ENCODE measurements at regions not wholly inside any gene's neighbourhood (a gene's known extent, or its start where the extent isn't known, plus 50 kb on each side); places are given as distances from the start of the nearest gene placed in this dataset.

DNA sequence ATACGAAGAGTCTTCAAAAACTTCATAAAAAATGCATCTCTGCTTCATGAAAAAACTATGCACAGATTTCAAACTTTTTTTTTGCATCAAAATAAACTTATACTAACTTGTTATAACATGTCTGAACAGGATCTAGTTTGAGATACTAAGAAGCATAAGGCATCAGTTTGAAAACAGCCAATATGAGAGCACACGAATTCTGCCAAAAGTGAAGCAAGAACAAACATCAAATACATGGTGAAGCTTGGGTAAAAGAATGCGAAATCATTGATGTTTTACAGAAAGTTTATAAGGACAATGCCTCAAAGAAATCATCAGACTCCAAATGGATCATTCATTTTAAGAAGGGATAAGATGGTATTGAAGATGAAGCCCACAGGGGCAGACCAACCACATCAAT, 389.1 kb upstream of the TENM4 start:
- TF ChIP-seq RXRA (IDR thresholded peaks at IDR 0.05) (no peak), JUND (IDR thresholded peaks at IDR 0.05) (no peak)
- TF ChIP-seq, protein P1, sequence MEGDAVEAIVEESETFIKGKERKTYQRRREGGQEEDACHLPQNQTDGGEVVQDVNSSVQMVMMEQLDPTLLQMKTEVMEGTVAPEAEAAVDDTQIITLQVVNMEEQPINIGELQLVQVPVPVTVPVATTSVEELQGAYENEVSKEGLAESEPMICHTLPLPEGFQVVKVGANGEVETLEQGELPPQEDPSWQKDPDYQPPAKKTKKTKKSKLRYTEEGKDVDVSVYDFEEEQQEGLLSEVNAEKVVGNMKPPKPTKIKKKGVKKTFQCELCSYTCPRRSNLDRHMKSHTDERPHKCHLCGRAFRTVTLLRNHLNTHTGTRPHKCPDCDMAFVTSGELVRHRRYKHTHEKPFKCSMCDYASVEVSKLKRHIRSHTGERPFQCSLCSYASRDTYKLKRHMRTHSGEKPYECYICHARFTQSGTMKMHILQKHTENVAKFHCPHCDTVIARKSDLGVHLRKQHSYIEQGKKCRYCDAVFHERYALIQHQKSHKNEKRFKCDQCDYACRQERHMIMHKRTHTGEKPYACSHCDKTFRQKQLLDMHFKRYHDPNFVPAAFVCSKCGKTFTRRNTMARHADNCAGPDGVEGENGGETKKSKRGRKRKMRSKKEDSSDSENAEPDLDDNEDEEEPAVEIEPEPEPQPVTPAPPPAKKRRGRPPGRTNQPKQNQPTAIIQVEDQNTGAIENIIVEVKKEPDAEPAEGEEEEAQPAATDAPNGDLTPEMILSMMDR (IDR thresholded peaks at IDR 0.05; ENCODE audit: low read depth, low read length, missing input control), result no peak
- no peaks in the 10 kb centered on the region for H3K4me1 ChIP-seq (ENCODE audit: control insufficient read depth in 4 of 4, insufficient read depth in 4 of 4, low read length in 3 of 4)
- H3K36me3 ChIP-seq (ENCODE audit: control insufficient read depth in 4 of 4, insufficient read depth in 3 of 4, low read depth in 1 of 4, low read length in 3 of 4), result no peaks in the 10 kb centered on the region
- H3K4me3 ChIP-seq (ENCODE audit: low read depth in 1 of 3, low read length in 3 of 3), result no peak overlapping the region
- no peak overlapping the region for H3K27ac ChIP-seq (ENCODE audit: low read depth in 1 of 2, low read length in 2 of 2)
- 71% methylated on average over 3 of the region's 3 CpGs for WGBS
- no peak overlapping the region for H3K9ac ChIP-seq (ENCODE audit: low read depth in 1 of 2, low read length in 2 of 2)
- H3K27me3 ChIP-seq (ENCODE audit: control insufficient read depth in 4 of 4, insufficient read depth in 4 of 4, low read length in 3 of 4), result no peaks in the 10 kb centered on the region
- no peaks in the 10 kb centered on the region for H3K9me3 ChIP-seq (ENCODE audit: control insufficient read depth in 4 of 4, low read length in 3 of 4)
- DNase-seq (ENCODE audit: low spot score), result no peak

DNA sequence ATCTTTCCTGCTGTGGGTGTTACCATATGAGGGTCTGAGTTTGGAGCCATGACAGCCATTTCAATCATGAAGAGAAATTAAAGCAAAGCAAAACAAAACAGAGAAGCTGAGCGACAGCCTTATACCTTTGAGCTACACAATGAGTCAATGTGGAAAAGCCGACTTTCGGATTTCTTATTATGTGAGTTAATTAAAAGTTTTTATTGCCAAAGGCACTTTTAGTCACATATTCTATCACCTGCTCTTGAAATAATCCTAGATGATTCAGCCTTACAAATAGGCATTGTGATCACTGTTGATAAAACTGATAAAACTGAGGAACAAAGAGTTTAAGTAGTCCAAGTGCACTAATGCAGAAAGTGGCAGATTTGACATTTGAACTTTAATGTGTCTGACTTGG, 381.9 kb upstream of the TENM4 start:
- WGBS, result 88% methylated on average over 3 of the region's 3 CpGs
- TF ChIP-seq, protein P2, sequence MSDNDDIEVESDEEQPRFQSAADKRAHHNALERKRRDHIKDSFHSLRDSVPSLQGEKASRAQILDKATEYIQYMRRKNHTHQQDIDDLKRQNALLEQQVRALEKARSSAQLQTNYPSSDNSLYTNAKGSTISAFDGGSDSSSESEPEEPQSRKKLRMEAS (IDR thresholded peaks at IDR 0.05), result no peak
- TF ChIP-seq RXRA (IDR thresholded peaks at IDR 0.05) (no peak), YY1 (IDR thresholded peaks at IDR 0.05) (no peak), JUND (IDR thresholded peaks at IDR 0.05) (no peak), TAF1 (conservative IDR thresholded peaks at IDR 0.05) (no peak)
- TF ChIP-seq, protein P3, sequence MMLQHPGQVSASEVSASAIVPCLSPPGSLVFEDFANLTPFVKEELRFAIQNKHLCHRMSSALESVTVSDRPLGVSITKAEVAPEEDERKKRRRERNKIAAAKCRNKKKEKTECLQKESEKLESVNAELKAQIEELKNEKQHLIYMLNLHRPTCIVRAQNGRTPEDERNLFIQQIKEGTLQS (IDR thresholded peaks at IDR 0.05), result no peak
- Histone ChIP-seq H3K27ac (ENCODE audit: low read depth in 1 of 2, low read length in 2 of 2) (no peak overlapping the region), H3K9ac (ENCODE audit: low read depth in 1 of 2, low read length in 2 of 2) (no peak overlapping the region), H3K4me3 (ENCODE audit: low read depth in 1 of 3, low read length in 3 of 3) (no peak overlapping the region), H3K9me3 (ENCODE audit: control insufficient read depth in 4 of 4, low read length in 3 of 4) (peaks cover 0 to 2% (median 0%) of the 10 kb centered on the region in 4 donors), H3K27me3 (ENCODE audit: control insufficient read depth in 4 of 4, insufficient read depth in 4 of 4, low read length in 3 of 4) (no peaks in the 10 kb centered on the region), H3K36me3 (ENCODE audit: control insufficient read depth in 4 of 4, insufficient read depth in 3 of 4, low read depth in 1 of 4, low read length in 3 of 4) (no peaks in the 10 kb centered on the region), H3K4me1 (ENCODE audit: control insufficient read depth in 4 of 4, insufficient read depth in 4 of 4, low read length in 3 of 4) (no peaks in the 10 kb centered on the region)
- DNase-seq (ENCODE audit: low spot score), result no peak

DNA sequence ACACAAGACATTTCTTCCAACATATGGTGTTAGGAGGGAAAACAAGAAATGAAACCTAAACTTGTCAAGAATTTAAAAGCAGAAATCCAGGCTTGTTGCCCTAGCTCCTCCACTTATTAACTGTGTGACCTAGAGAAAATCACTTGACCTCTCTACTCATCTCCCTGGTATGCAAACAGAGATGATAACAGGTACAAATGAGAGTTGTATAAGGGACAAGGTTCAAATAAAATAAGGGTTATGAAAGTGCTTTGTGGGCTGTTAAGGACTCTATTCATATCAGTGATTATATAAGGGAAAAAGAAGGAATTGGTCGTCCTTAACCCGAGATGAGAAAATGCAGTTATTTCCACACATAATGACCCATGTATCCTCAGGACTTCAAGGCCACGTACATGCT, 372.7 kb upstream of the TENM4 start:
- Histone ChIP-seq H3K4me3 (ENCODE audit: low read depth in 1 of 3, low read length in 3 of 3) (no peak overlapping the region), H3K27me3 (ENCODE audit: control insufficient read depth in 4 of 4, insufficient read depth in 4 of 4, low read length in 3 of 4) (no peaks in the 10 kb centered on the region), H3K27ac (ENCODE audit: low read depth in 1 of 2, low read length in 2 of 2) (no peak overlapping the region), H3K9me3 (ENCODE audit: control insufficient read depth in 4 of 4, low read length in 3 of 4) (peaks cover 0 to 8% (median 3%) of the 10 kb centered on the region in 4 donors), H3K9ac (ENCODE audit: low read depth in 1 of 2, low read length in 2 of 2) (no peak overlapping the region), H3K36me3 (ENCODE audit: control insufficient read depth in 4 of 4, insufficient read depth in 3 of 4, low read depth in 1 of 4, low read length in 3 of 4) (no peaks in the 10 kb centered on the region), H3K4me1 (ENCODE audit: control insufficient read depth in 4 of 4, insufficient read depth in 4 of 4, low read length in 3 of 4) (no peaks in the 10 kb centered on the region)
- no peak for DNase-seq (ENCODE audit: low spot score)
- TF ChIP-seq RAD21 (IDR thresholded peaks at IDR 0.05) (no peak), GABPA (IDR thresholded peaks at IDR 0.05 in 1 of 2, conservative IDR thresholded peaks at IDR 0.05 in 1 of 2) (no peak), EGR1 (IDR thresholded peaks at IDR 0.05; ENCODE audit: low read depth in 2 of 2) (no peak), RXRA (IDR thresholded peaks at IDR 0.05) (no peak), TAF1 (conservative IDR thresholded peaks at IDR 0.05) (no peak)
- TF ChIP-seq, protein P4, sequence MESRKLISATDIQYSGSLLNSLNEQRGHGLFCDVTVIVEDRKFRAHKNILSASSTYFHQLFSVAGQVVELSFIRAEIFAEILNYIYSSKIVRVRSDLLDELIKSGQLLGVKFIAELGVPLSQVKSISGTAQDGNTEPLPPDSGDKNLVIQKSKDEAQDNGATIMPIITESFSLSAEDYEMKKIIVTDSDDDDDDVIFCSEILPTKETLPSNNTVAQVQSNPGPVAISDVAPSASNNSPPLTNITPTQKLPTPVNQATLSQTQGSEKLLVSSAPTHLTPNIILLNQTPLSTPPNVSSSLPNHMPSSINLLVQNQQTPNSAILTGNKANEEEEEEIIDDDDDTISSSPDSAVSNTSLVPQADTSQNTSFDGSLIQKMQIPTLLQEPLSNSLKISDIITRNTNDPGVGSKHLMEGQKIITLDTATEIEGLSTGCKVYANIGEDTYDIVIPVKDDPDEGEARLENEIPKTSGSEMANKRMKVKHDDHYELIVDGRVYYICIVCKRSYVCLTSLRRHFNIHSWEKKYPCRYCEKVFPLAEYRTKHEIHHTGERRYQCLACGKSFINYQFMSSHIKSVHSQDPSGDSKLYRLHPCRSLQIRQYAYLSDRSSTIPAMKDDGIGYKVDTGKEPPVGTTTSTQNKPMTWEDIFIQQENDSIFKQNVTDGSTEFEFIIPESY (IDR thresholded peaks at IDR 0.05), result no peak
- TF ChIP-seq, protein P3 (IDR thresholded peaks at IDR 0.05), result no peak
- TF ChIP-seq, protein P1 (IDR thresholded peaks at IDR 0.05; ENCODE audit: low read depth, low read length, missing input control), result no peak
- WGBS, result 60% methylated on average over 3 of the region's 3 CpGs

All from liver (tissue), 8 donors.